ENCODE measurements at regions not wholly inside any gene's neighbourhood (a gene's known extent, or its start where the extent isn't known, plus 50 kb on each side); places are given as distances from the start of the nearest gene placed in this dataset.
A peak's percentile ranks its signal among the peaks of the same experiment; 100 is the strongest.

DNA sequence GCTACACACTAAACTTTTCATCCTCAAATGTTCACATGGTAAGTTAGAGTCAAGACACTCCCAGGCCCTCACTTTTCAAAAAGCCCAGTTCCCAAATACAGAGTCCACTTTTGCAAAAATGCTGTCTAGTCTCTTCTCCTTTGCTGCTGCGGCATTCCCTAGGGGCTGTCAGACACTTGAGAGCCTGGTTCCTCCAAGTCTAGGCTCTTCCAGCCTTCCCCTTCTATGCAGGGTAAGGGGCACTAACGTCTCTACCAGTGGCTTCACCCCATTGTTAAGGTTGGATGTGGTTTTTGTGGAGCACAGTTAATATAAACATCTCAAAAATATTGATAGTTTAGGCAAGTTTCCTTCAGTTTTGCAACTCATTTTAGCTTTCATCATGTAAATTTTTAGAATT is 181.5 kb downstream of the KIF18A start:
- Histone ChIP-seq H3K4me1 (ENCODE audit: control insufficient read depth, extremely low read depth, insufficient read depth, low read length) (no peaks in the 10 kb centered on the region), H3K4me3 (replicated peaks in 1 of 4; ENCODE audit: control extremely low read depth in 1 of 4, insufficient read depth in 1 of 4, low read depth in 3 of 4, low read length in 4 of 4) (no peak overlapping the region), H4K20me1 (ENCODE audit: control insufficient read depth, extremely low read depth, insufficient read depth, low read length) (no peaks in the 10 kb centered on the region), H3K27me3 (ENCODE audit: control insufficient read depth, insufficient read depth, low read length) (no peaks in the 10 kb centered on the region), H3K27ac (ENCODE audit: insufficient read depth, low read length) (no peak overlapping the region), H3K9me3 (ENCODE audit: control insufficient read depth, insufficient read depth, low read depth, low read length) (no peaks in the 10 kb centered on the region), H3K4me2 (ENCODE audit: extremely low read depth, insufficient read depth, low read length) (no peak overlapping the region), H3K9ac (ENCODE audit: insufficient read depth, low read length) (no peak overlapping the region), H3K79me2 (ENCODE audit: control insufficient read depth, insufficient read depth, low read length) (no peaks in the 10 kb centered on the region), H3K36me3 (ENCODE audit: control insufficient read depth, insufficient read depth, low read length) (no peaks in the 10 kb centered on the region), H2AFZ (ENCODE audit: low read length) (no peak overlapping the region)
- TF ChIP-seq, protein P1, sequence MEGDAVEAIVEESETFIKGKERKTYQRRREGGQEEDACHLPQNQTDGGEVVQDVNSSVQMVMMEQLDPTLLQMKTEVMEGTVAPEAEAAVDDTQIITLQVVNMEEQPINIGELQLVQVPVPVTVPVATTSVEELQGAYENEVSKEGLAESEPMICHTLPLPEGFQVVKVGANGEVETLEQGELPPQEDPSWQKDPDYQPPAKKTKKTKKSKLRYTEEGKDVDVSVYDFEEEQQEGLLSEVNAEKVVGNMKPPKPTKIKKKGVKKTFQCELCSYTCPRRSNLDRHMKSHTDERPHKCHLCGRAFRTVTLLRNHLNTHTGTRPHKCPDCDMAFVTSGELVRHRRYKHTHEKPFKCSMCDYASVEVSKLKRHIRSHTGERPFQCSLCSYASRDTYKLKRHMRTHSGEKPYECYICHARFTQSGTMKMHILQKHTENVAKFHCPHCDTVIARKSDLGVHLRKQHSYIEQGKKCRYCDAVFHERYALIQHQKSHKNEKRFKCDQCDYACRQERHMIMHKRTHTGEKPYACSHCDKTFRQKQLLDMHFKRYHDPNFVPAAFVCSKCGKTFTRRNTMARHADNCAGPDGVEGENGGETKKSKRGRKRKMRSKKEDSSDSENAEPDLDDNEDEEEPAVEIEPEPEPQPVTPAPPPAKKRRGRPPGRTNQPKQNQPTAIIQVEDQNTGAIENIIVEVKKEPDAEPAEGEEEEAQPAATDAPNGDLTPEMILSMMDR (conservative IDR thresholded peaks at IDR 0.05 in 1 of 2, IDR thresholded peaks at IDR 0.05 in 1 of 2; ENCODE audit: low read depth in 1 of 2, low read length in 2 of 2), result no peak
- no peak for TF ChIP-seq EZH2 (IDR thresholded peaks at IDR 0.05; ENCODE audit: low read length, missing control alignments)
- DNase-seq (ENCODE audit: low read depth in 2 of 2), result peak in 1 of 2 donors; percentile 57

DNA sequence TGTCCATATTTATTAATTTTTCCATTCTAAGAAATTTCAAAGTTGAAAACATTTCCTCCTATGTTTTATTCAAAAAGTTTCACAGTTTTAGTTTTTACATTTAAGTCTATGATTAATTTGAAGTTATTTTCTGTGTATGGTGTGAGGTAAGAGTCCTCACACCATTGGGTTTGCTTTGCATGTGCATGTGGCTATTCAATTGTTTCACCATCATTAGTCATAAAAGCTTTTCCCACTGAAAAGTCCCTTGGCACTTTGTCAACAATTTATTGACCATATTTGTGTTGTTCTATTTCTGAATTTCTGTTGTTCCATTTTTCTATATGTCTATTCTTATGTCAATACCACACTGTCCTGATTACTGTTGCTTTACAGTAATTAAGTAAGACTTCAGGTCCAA is 186.5 kb downstream of the KIF18A start:
- Histone ChIP-seq H3K9ac (ENCODE audit: insufficient read depth, low read length) (no peak overlapping the region), H3K79me2 (ENCODE audit: control insufficient read depth, insufficient read depth, low read length) (no peaks in the 10 kb centered on the region), H3K36me3 (ENCODE audit: control insufficient read depth, insufficient read depth, low read length) (no peaks in the 10 kb centered on the region), H4K20me1 (ENCODE audit: control insufficient read depth, extremely low read depth, insufficient read depth, low read length) (no peaks in the 10 kb centered on the region), H3K4me3 (replicated peaks in 1 of 4; ENCODE audit: control extremely low read depth in 1 of 4, insufficient read depth in 1 of 4, low read depth in 3 of 4, low read length in 4 of 4) (no peak overlapping the region), H3K9me3 (ENCODE audit: control insufficient read depth, insufficient read depth, low read depth, low read length) (no peaks in the 10 kb centered on the region), H3K27ac (ENCODE audit: insufficient read depth, low read length) (no peak overlapping the region), H3K4me2 (ENCODE audit: extremely low read depth, insufficient read depth, low read length) (no peak overlapping the region), H2AFZ (ENCODE audit: low read length) (no peak overlapping the region), H3K27me3 (ENCODE audit: control insufficient read depth, insufficient read depth, low read length) (no peaks in the 10 kb centered on the region), H3K4me1 (ENCODE audit: control insufficient read depth, extremely low read depth, insufficient read depth, low read length) (no peaks in the 10 kb centered on the region)
- no peak for TF ChIP-seq EZH2 (IDR thresholded peaks at IDR 0.05; ENCODE audit: low read length, missing control alignments)
- DNase-seq (ENCODE audit: low read depth in 2 of 2), result peak in 1 of 2 donors; percentile 9

DNA sequence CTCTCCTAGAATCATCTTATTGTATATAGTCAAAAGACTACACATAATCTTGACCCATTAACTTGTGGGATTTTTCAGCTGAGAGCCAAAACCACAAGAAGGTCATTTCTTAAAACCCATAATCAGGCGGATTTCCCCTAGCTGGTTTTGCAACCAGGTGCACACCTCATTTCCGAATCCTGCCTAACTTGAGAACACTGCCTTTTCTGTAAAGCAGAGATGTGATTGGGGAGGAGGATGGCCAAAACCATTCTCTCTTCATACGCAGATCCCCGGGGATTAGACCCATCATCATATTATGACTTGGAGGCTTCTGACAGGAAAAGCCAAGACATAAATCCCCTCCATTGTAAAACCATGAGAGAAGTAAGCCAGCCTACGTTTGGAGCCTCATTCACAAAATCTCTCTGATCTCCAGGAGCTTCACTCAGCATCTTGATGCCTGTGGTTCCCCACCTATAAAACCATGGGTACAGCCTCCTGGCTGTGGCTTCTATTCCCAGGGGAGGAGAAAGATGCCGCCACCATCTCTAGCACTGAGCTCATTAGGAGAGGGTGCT is 191.3 kb downstream of the KIF18A start:
- Histone ChIP-seq H3K4me1 (ENCODE audit: control insufficient read depth, extremely low read depth, insufficient read depth, low read length) (peaks cover 2% of the 10 kb centered on the region), H3K9me3 (ENCODE audit: control insufficient read depth, insufficient read depth, low read depth, low read length) (no peaks in the 10 kb centered on the region), H3K79me2 (ENCODE audit: control insufficient read depth, insufficient read depth, low read length) (no peaks in the 10 kb centered on the region), H3K4me2 (ENCODE audit: extremely low read depth, insufficient read depth, low read length) (no peak overlapping the region), H3K27ac (ENCODE audit: insufficient read depth, low read length) (no peak overlapping the region), H3K4me3 (replicated peaks in 1 of 4; ENCODE audit: control extremely low read depth in 1 of 4, insufficient read depth in 1 of 4, low read depth in 3 of 4, low read length in 4 of 4) (no peak overlapping the region), H4K20me1 (ENCODE audit: control insufficient read depth, extremely low read depth, insufficient read depth, low read length) (no peaks in the 10 kb centered on the region), H3K36me3 (ENCODE audit: control insufficient read depth, insufficient read depth, low read length) (no peaks in the 10 kb centered on the region), H3K27me3 (ENCODE audit: control insufficient read depth, insufficient read depth, low read length) (no peaks in the 10 kb centered on the region), H3K9ac (ENCODE audit: insufficient read depth, low read length) (no peak overlapping the region), H2AFZ (ENCODE audit: low read length) (no peak overlapping the region)
- TF ChIP-seq, protein P1 (conservative IDR thresholded peaks at IDR 0.05 in 1 of 2, IDR thresholded peaks at IDR 0.05 in 1 of 2; ENCODE audit: low read depth in 1 of 2, low read length in 2 of 2), result no peak
- no peak for TF ChIP-seq EZH2 (IDR thresholded peaks at IDR 0.05; ENCODE audit: low read length, missing control alignments)
- DNase-seq (ENCODE audit: low read depth in 2 of 2), result peak in 1 of 2 donors; percentile 65

All from fibroblast of lung (primary cell).